Caco-2 (cell line): ENCODE measurements at regions not wholly inside any gene's neighbourhood (a gene's known extent, or its start where the extent isn't known, plus 50 kb on each side); places are given as distances from the start of the nearest gene placed in this dataset.

Experiments
- BruUV-seq: library from RNA; stranded (reverse); fragments of 400-500 nt; replicated peaks from 2 replicates; lab custom pipeline; 2021; lab: Mats Ljungman, UMichigan
- CTCF ChIA-PET: fragments of 300-600 bp; sonication (Branson Sonifier 250); formaldehyde crosslinking; loops from one replicate; lab custom pipeline; 2022; ENCODE audit warnings: antibody characterized with exemption; lab: Charles Lee
- POLR2A ChIA-PET: fragments of 300-600 bp; sonication (Branson Sonifier 250); formaldehyde crosslinking; loops from one replicate; lab custom pipeline; 2022; ENCODE audit warnings: antibody characterized with exemption; lab: Charles Lee
- DNase-seq, 2 experiments: peaks; one replicate each; pipeline versions ENCODE4 v3.0.0 to v3.0.0-alpha.2; 2020 to 2022
- H3K27me3 ChIP-seq: replicated peaks from 2 replicates; pipeline ENCODE4 v1.6.0; 2011; ENCODE audit warnings: low read length; ENCODE audit not compliant: control insufficient read depth, insufficient read depth
- H3K36me3 ChIP-seq: 2 replicates; pipeline ENCODE4 v1.5.1; 2011; ENCODE audit warnings: low read length; ENCODE audit not compliant: control insufficient read depth, insufficient read depth
- H3K4me1 ChIP-seq: fragments of 250-450 bp; sonication (Bioruptor Pico); 2 replicates; pipeline ENCODE4 v1.5.1; 2020; ENCODE audit warnings: mild to moderate bottlenecking
- H3K4me3 ChIP-seq: 2 replicates; pipeline ENCODE4 v1.5.1; 2011; ENCODE audit warnings: low read depth, mild to moderate bottlenecking, control low read depth, low read length
- H3K9me3 ChIP-seq: fragments of 250-450 bp; sonication (Bioruptor Pico); 2 replicates; pipeline ENCODE4 v1.5.1; 2020; ENCODE audit warnings: mild to moderate bottlenecking, moderate library complexity
- H3K27ac Mint-ChIP-seq: one replicate; pipeline ENCODE4 v1.8.0; 2022; ENCODE audit warnings: mixed read lengths; ENCODE audit not compliant: unreplicated experiment
- H3K27me3 Mint-ChIP-seq: one replicate; pipeline ENCODE4 v1.8.0; 2022; ENCODE audit warnings: mixed read lengths; ENCODE audit not compliant: insufficient read depth, unreplicated experiment
- H3K36me3 Mint-ChIP-seq: one replicate; pipeline ENCODE4 v1.8.0; 2022; ENCODE audit warnings: mild to moderate bottlenecking, mixed read lengths; ENCODE audit not compliant: insufficient read depth, unreplicated experiment
- H3K4me1 Mint-ChIP-seq: one replicate; pipeline ENCODE4 v1.8.0; 2022; ENCODE audit warnings: low read depth, mixed read lengths; ENCODE audit not compliant: unreplicated experiment
- H3K4me3 Mint-ChIP-seq: one replicate; pipeline ENCODE4 v1.8.0; 2022; ENCODE audit warnings: mild to moderate bottlenecking, moderate library complexity, mixed read lengths; ENCODE audit not compliant: unreplicated experiment
- H3K9me3 Mint-ChIP-seq: one replicate; pipeline ENCODE4 v1.8.0; 2022; ENCODE audit warnings: mixed read lengths; ENCODE audit not compliant: unreplicated experiment
- intact Hi-C: fragments of 100-400 bp; cut with micrococcal nuclease; formaldehyde crosslinking; loops from one replicate; pipeline ENCODE4 v1.10.0; 2022; ENCODE audit not compliant: unreplicated experiment
- TF ChIP-seq, protein P1 (sequence below), 2 experiments: fragments of 200-600 bp in 1 of 2; IDR thresholded peaks; 1 replicate in 1 of 2; 2 replicates in 1 of 2; pipeline versions ENCODE4 v1.5.1 to v1.8.0; 2011 to 2022; ENCODE audit warnings: antibody characterized with exemption in 1 of 2, control low read depth in 1 of 2, inconsistent platforms in 1 of 2, low read depth in 1 of 2, low read length in 1 of 2, mild to moderate bottlenecking in 1 of 2, moderate library complexity in 1 of 2; ENCODE audit not compliant: insufficient read depth in 1 of 2, severe bottlenecking in 1 of 2, unreplicated experiment in 1 of 2

- no peaks in the 10 kb centered on the region for H3K9me3 Mint-ChIP-seq
- BruUV-seq: no TSS peak
Observed at GRCh38 chr13:50720861-50721671, 122.4 kb downstream of the DLEU7 start.

GRCh38 chr13:50721672-50721992, 121.9 kb downstream of the DLEU7 start:
- Histone ChIP-seq H3K4me3 (no peak overlapping the region), H3K27me3 (no peaks in the 10 kb centered on the region), H3K9me3 (no peaks in the 10 kb centered on the region), H3K36me3 (peaks cover 1% of the 10 kb centered on the region; the same call in 1 of the 2 replicates), H3K4me1 (no peaks in the 10 kb centered on the region)
- no peak for DNase-seq
- ChIA-PET CTCF (interaction anchor here (0.6 kb wide), 1 partner anchor 1729 kb away, joined by 3 read pairs; the partner anchor contains the start of gene VPS36), POLR2A (no interaction called here)
- intact Hi-C loops: no loop called here
- Mint-ChIP-seq H3K27me3 (no peaks in the 10 kb centered on the region), H3K36me3 (no peaks in the 10 kb centered on the region), H3K9me3 (no peaks in the 10 kb centered on the region), H3K4me3 (no peak overlapping the region), H3K4me1 (no peaks in the 10 kb centered on the region), H3K27ac (no peak overlapping the region)
- no TSS peak for BruUV-seq
- TF ChIP-seq, protein P1, sequence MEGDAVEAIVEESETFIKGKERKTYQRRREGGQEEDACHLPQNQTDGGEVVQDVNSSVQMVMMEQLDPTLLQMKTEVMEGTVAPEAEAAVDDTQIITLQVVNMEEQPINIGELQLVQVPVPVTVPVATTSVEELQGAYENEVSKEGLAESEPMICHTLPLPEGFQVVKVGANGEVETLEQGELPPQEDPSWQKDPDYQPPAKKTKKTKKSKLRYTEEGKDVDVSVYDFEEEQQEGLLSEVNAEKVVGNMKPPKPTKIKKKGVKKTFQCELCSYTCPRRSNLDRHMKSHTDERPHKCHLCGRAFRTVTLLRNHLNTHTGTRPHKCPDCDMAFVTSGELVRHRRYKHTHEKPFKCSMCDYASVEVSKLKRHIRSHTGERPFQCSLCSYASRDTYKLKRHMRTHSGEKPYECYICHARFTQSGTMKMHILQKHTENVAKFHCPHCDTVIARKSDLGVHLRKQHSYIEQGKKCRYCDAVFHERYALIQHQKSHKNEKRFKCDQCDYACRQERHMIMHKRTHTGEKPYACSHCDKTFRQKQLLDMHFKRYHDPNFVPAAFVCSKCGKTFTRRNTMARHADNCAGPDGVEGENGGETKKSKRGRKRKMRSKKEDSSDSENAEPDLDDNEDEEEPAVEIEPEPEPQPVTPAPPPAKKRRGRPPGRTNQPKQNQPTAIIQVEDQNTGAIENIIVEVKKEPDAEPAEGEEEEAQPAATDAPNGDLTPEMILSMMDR (IDR thresholded peaks at IDR 0.05; ENCODE audit: insufficient read depth in 1 of 2, low read depth in 1 of 2, low read length in 1 of 2, severe bottlenecking in 1 of 2, unreplicated experiment in 1 of 2): no peak

More at GRCh38 chr13:50720861-50721671, 122.4 kb downstream of the DLEU7 start:
- no peaks in the 10 kb centered on the region for H3K4me1 ChIP-seq
- H3K27me3 Mint-ChIP-seq: no peaks in the 10 kb centered on the region
- no peak overlapping the region for H3K4me3 Mint-ChIP-seq
- intact Hi-C loops: no loop called here
- H3K4me1 Mint-ChIP-seq: no peaks in the 10 kb centered on the region
- ChIA-PET CTCF (interaction anchor here (0.6 kb wide), 1 partner anchor 1729 kb away, joined by 3 read pairs; the partner anchor contains the start of gene VPS36), POLR2A (interaction anchor here (0.6 kb wide), 1 partner anchor 15 kb away, joined by 3 read pairs; no protein-coding TSS in a partner anchor)
- DNase-seq: no peak
- no peaks in the 10 kb centered on the region for H3K27me3 ChIP-seq
- H3K9me3 ChIP-seq: no peaks in the 10 kb centered on the region
- no peak overlapping the region for H3K27ac Mint-ChIP-seq
- TF ChIP-seq, protein P1 (IDR thresholded peaks at IDR 0.05; ENCODE audit: insufficient read depth in 1 of 2, low read depth in 1 of 2, low read length in 1 of 2, severe bottlenecking in 1 of 2, unreplicated experiment in 1 of 2): no peak
- H3K4me3 ChIP-seq: no peak overlapping the region
- no peaks in the 10 kb centered on the region for H3K36me3 Mint-ChIP-seq
- peaks cover 1% of the 10 kb centered on the region; the same call in 1 of the 2 replicates for H3K36me3 ChIP-seq

DNA sequence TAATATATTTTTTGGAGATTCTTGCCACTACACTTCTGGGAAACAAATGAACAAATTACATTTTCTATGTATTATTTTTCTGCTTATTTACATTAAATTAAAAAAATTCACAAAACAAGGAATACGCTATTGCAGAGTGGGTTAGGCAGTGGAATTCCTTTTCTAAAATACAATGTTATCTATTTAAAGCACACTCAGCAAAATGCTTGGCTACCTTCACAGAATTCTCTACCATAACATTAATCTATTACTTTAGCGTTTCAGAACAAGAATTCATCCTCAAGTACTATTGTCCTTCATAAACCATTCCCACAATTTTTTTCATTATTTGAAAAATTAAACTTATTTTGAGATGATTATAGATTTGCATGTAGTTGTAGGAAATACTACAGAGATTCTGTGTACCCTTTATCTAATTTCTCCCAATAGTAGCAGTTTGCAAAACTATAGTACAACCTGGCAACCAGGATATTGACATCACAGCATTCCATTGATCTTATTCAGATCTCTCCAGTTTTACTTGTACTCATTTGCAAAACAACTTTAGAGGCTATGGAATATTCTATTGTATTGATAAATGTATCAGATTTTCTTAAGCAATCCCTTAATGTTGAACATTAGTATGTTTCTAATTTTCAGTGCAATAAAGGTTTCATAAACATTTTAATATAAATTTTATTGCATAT, 120.9 kb downstream of the DLEU7 start:
- no peak overlapping the region for H3K4me3 Mint-ChIP-seq
- H3K9me3 ChIP-seq: no peaks in the 10 kb centered on the region
- no peaks in the 10 kb centered on the region for H3K4me1 ChIP-seq
- ChIA-PET CTCF (no interaction called here), POLR2A (no interaction called here)
- H3K27ac Mint-ChIP-seq: no peak overlapping the region
- no peaks in the 10 kb centered on the region for H3K27me3 ChIP-seq
- no peaks in the 10 kb centered on the region for H3K36me3 Mint-ChIP-seq
- no peaks in the 10 kb centered on the region for H3K4me1 Mint-ChIP-seq
- peaks cover 1% of the 10 kb centered on the region for H3K36me3 ChIP-seq
- DNase-seq: no peak
- no TSS peak for BruUV-seq
- no peaks in the 10 kb centered on the region for H3K27me3 Mint-ChIP-seq
- intact Hi-C loops: no loop called here
- TF ChIP-seq, protein P1 (IDR thresholded peaks at IDR 0.05; ENCODE audit: insufficient read depth in 1 of 2, low read depth in 1 of 2, low read length in 1 of 2, severe bottlenecking in 1 of 2, unreplicated experiment in 1 of 2): no peak
- no peaks in the 10 kb centered on the region for H3K9me3 Mint-ChIP-seq
- H3K4me3 ChIP-seq: no peak overlapping the region
